ENCODE measurements at regions not wholly inside any gene's neighbourhood (a gene's known extent, or its start where the extent isn't known, plus 50 kb on each side); places are given as distances from the start of the nearest gene placed in this dataset.

DNA sequence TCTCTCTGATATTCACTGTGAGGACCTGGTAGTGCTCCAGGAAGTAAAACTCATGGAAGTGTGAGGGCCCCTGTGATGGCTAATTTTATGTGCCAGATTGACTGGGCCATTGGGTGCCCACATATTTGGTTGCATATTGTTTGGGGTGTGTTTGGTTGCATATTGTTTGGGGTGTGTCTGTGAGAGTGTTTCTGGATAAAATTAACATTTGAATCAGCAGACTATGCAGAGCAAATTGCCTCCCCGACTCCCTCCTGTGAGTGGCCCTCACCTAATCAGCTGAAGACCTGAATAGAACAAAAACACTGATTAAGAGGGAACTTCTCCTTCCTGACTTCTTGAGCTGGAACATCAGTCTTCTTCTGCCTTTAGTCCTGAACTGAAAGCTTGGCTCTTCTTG is 173.3 kb upstream of the LINC00305 start:
- TF ChIP-seq, protein P1, sequence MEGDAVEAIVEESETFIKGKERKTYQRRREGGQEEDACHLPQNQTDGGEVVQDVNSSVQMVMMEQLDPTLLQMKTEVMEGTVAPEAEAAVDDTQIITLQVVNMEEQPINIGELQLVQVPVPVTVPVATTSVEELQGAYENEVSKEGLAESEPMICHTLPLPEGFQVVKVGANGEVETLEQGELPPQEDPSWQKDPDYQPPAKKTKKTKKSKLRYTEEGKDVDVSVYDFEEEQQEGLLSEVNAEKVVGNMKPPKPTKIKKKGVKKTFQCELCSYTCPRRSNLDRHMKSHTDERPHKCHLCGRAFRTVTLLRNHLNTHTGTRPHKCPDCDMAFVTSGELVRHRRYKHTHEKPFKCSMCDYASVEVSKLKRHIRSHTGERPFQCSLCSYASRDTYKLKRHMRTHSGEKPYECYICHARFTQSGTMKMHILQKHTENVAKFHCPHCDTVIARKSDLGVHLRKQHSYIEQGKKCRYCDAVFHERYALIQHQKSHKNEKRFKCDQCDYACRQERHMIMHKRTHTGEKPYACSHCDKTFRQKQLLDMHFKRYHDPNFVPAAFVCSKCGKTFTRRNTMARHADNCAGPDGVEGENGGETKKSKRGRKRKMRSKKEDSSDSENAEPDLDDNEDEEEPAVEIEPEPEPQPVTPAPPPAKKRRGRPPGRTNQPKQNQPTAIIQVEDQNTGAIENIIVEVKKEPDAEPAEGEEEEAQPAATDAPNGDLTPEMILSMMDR (IDR thresholded peaks at IDR 0.05; ENCODE audit: insufficient read depth, low read length), result no peak
- TF ChIP-seq SPI1 (IDR thresholded peaks at IDR 0.05; ENCODE audit: borderline replicate concordance, low read depth) (no peak), POLR2AphosphoS5 (IDR thresholded peaks at IDR 0.05; ENCODE audit: low read depth) (no peak), GABPA (IDR thresholded peaks at IDR 0.05; ENCODE audit: low read depth) (no peak)
- TF ChIP-seq, protein P2, sequence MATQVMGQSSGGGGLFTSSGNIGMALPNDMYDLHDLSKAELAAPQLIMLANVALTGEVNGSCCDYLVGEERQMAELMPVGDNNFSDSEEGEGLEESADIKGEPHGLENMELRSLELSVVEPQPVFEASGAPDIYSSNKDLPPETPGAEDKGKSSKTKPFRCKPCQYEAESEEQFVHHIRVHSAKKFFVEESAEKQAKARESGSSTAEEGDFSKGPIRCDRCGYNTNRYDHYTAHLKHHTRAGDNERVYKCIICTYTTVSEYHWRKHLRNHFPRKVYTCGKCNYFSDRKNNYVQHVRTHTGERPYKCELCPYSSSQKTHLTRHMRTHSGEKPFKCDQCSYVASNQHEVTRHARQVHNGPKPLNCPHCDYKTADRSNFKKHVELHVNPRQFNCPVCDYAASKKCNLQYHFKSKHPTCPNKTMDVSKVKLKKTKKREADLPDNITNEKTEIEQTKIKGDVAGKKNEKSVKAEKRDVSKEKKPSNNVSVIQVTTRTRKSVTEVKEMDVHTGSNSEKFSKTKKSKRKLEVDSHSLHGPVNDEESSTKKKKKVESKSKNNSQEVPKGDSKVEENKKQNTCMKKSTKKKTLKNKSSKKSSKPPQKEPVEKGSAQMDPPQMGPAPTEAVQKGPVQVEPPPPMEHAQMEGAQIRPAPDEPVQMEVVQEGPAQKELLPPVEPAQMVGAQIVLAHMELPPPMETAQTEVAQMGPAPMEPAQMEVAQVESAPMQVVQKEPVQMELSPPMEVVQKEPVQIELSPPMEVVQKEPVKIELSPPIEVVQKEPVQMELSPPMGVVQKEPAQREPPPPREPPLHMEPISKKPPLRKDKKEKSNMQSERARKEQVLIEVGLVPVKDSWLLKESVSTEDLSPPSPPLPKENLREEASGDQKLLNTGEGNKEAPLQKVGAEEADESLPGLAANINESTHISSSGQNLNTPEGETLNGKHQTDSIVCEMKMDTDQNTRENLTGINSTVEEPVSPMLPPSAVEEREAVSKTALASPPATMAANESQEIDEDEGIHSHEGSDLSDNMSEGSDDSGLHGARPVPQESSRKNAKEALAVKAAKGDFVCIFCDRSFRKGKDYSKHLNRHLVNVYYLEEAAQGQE (IDR thresholded peaks at IDR 0.05; ENCODE audit: insufficient replicate concordance, low read depth), result no peak
